Peyer's patch (tissue), 4 donors: ENCODE measurements at regions not wholly inside any gene's neighbourhood (a gene's known extent, or its start where the extent isn't known, plus 50 kb on each side); places are given as distances from the start of the nearest gene placed in this dataset.

Experiments used
- DNase-seq, 3 donors: peaks; one replicate each; pipeline ENCODE4 v3.0.0-alpha.2; 2017 to 2019
- H3K27ac ChIP-seq, 4 donors: fragments of 200-600 bp; sonication (generic); one replicate each; pipeline ENCODE4 v1.5.1; 2016 to 2019
- H3K27me3 ChIP-seq, 2 donors: fragments of 200-600 bp; sonication (generic); one replicate each; pipeline ENCODE4 v1.5.1; 2019
- H3K36me3 ChIP-seq, 3 donors: fragments of 200-600 bp; sonication (generic); one replicate each; pipeline ENCODE4 v1.5.1; 2016 to 2019
- H3K4me1 ChIP-seq, 4 donors: fragments of 200-600 bp; sonication (generic); one replicate each; pipeline ENCODE4 v1.5.1; 2016 to 2019
- H3K4me3 ChIP-seq, 4 donors: fragments of 200-600 bp; sonication (generic); 1 replicate in 3 of 4; 2 replicates in 1 of 4; pipeline ENCODE4 v1.5.1; 2016 to 2019; ENCODE audit warnings: mild to moderate bottlenecking in 1 of 4
- H3K9me3 ChIP-seq, 4 donors: fragments of 200-600 bp; sonication (generic); one replicate each; pipeline ENCODE4 v1.5.1; 2016 to 2019; ENCODE audit warnings: mild to moderate bottlenecking in 1 of 4
- CTCF ChIP-seq, 6 experiments: fragments of 450-650 bp in 4 of 6; fragments of 200-600 bp in 2 of 6; sonication (generic) in 1 of 6; IDR thresholded peaks; one replicate each; pipeline ENCODE4 v1.5.1; 2017 to 2019; ENCODE audit warnings: antibody characterized with exemption in 6 of 6, mild to moderate bottlenecking in 3 of 6, moderate library complexity in 1 of 6
- POLR2A ChIP-seq, 2 donors: fragments of 450-650 bp; IDR thresholded peaks; one replicate each; pipeline ENCODE4 v1.5.1; 2017; ENCODE audit warnings: antibody characterized with exemption in 2 of 2, mild to moderate bottlenecking in 2 of 2, moderate library complexity in 2 of 2

- TF ChIP-seq CTCF (IDR thresholded peaks at IDR 0.05), result no peak
- TF ChIP-seq POLR2A (IDR thresholded peaks at IDR 0.05), result no peak
- Histone ChIP-seq H3K27me3 (no peaks in the 10 kb centered on the region), H3K36me3 (no peaks in the 10 kb centered on the region), H3K27ac (no peak overlapping the region), H3K4me1 (no peaks in the 10 kb centered on the region), H3K4me3 (no peak overlapping the region), H3K9me3 (no peaks in the 10 kb centered on the region)
- DNase-seq, result no peak
These were observed 295.0 kb downstream of the SMAD2 start for GRCh38 chr18:47635416-47635815.

DNA sequence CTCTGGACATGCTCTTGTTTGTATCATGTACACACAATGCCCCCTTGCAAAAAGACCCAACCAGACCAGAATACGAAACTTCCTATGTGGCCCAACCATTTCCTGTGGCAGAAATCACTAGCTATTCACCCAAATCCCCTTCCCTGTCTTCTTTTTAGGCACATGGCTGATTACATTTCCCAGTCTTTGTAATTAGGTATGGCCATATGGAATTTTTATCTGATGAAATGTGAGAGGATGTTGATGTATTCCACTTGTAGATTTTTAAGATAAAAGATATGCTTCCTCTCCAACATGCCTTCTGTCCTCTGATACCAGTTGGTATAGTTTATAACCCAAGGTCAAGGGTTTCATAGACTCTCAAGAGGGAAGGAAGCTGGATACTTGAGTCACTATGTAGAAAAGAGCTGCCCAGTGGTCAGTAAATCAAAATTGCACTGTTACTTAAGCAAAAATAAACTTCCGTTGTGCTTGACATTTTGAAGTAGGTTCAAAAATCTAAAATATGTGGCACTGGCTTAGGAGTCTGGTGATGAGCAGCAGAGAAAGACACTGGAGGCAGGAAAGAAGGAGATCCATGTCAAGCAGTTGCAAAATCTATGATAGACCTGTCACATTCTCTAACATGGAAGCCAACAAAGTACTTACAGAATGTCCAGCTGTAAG is 297.4 kb downstream of the SMAD2 start:
- Histone ChIP-seq H3K4me1 (no peaks in the 10 kb centered on the region), H3K36me3 (no peaks in the 10 kb centered on the region), H3K27me3 (no peaks in the 10 kb centered on the region), H3K9me3 (no peaks in the 10 kb centered on the region), H3K27ac (no peak overlapping the region), H3K4me3 (no peak overlapping the region)
- TF ChIP-seq CTCF (IDR thresholded peaks at IDR 0.05) (no peak), POLR2A (IDR thresholded peaks at IDR 0.05) (no peak)
- no peak for DNase-seq

DNA sequence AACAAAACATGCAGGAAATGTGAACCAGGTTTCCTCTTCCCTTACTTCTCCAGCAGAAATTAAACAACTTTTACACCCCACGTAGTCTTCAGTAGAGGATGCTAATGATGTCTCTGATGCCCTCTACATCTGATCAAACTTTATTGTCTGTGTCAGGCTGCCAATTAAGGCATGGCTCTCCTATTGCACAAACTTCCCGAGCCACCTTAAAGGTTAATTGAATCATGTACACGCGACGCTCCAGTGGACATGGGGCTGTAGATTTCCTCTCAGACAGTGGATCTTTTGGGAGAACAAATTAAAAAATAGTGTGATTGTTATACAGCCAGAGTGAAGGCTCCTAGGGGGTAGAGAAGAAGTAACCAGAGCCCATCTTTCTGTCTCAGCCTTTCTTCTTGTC is 301.6 kb downstream of the SMAD2 start:
- no peaks in the 10 kb centered on the region for H3K27me3 ChIP-seq
- no peak for DNase-seq
- no peak overlapping the region for H3K27ac ChIP-seq
- H3K4me3 ChIP-seq, result no peak overlapping the region
- H3K9me3 ChIP-seq, result no peaks in the 10 kb centered on the region
- H3K36me3 ChIP-seq, result no peaks in the 10 kb centered on the region
- no peaks in the 10 kb centered on the region for H3K4me1 ChIP-seq
- TF ChIP-seq CTCF (IDR thresholded peaks at IDR 0.05) (no peak), POLR2A (IDR thresholded peaks at IDR 0.05) (no peak)

DNA sequence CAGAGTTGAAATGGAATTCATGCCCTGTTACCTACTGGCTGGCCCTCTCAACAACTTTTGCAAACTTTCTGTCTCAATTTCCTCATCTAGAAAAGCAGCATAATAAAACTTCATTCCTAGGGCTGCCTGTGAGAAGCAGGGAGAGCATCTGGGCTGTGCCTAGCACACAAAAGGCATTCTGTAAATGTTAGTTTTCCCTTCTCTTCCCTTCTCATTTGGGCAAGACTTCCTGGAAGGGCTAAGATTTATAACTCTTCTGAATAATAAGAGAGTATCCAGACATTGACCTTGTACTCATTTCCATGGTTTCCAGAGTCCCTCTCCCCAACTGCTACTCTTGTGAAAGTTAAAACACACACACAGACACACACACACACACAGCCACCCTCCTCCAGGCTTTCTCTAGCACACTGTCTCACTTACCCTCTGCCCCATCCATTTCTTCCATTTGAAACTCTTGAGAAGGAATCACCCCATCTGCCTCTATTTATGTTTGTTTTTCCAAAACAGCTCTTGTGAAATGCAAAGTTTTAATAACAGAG is 302.1 kb downstream of the SMAD2 start:
- Histone ChIP-seq H3K4me3 (no peak overlapping the region), H3K4me1 (no peaks in the 10 kb centered on the region), H3K27ac (no peak overlapping the region), H3K9me3 (no peaks in the 10 kb centered on the region), H3K36me3 (no peaks in the 10 kb centered on the region), H3K27me3 (no peaks in the 10 kb centered on the region)
- no peak for DNase-seq
- TF ChIP-seq CTCF (IDR thresholded peaks at IDR 0.05) (no peak), POLR2A (IDR thresholded peaks at IDR 0.05) (no peak)

- H3K4me3 ChIP-seq, result no peak overlapping the region
- H3K27me3 ChIP-seq, result no peaks in the 10 kb centered on the region
- H3K36me3 ChIP-seq, result no peaks in the 10 kb centered on the region
- H3K4me1 ChIP-seq, result no peaks in the 10 kb centered on the region
- no peak for DNase-seq
- TF ChIP-seq CTCF (IDR thresholded peaks at IDR 0.05) (no peak), POLR2A (IDR thresholded peaks at IDR 0.05) (no peak)
- H3K9me3 ChIP-seq, result no peaks in the 10 kb centered on the region
- no peak overlapping the region for H3K27ac ChIP-seq
These were observed 303.4 kb downstream of the SMAD2 start for GRCh38 chr18:47627030-47627429.
